BLaER1 treated with 17β-estradiol and CSF1 and Interleukin-3, amounts not matched to agents 10 nM and 100 nM (cell line): ENCODE measurements at regions not wholly inside any gene's neighbourhood (a gene's known extent, or its start where the extent isn't known, plus 50 kb on each side); places are given as distances from the start of the nearest gene placed in this dataset.

Experiments
- H3K27ac ChIP-seq, 11 experiments: shearing (Covaris generic); formaldehyde crosslinking; 2 replicates each; pipeline ENCODE4 v1.8.1; 2022
- H3K27me3 ChIP-seq, 11 experiments: shearing (Covaris generic); formaldehyde crosslinking; 2 replicates each; pipeline ENCODE4 v1.8.1; 2022
- H3K36me3 ChIP-seq, 11 experiments: shearing (Covaris generic); formaldehyde crosslinking; 2 replicates each; pipeline ENCODE4 v1.8.1; 2022
- H3K4me1 ChIP-seq, 10 experiments: shearing (Covaris generic); formaldehyde crosslinking; 2 replicates each; pipeline ENCODE4 v1.8.1; 2022
- H3K4me2 ChIP-seq, 11 experiments: shearing (Covaris generic); formaldehyde crosslinking; 2 replicates each; pipeline ENCODE4 v1.8.1; 2022
- H3K4me3 ChIP-seq, 10 experiments: shearing (Covaris generic); formaldehyde crosslinking; 2 replicates each; pipeline ENCODE4 v1.8.1; 2022
- H3K9ac ChIP-seq, 11 experiments: shearing (Covaris generic); formaldehyde crosslinking; 2 replicates each; pipeline ENCODE4 v1.8.1; 2022
- H3K9me3 ChIP-seq, 11 experiments: shearing (Covaris generic); formaldehyde crosslinking; replicated peaks in 1 of 11; 2 replicates each; pipeline ENCODE4 v1.8.1; 2022
- H4K20me1 ChIP-seq, 11 experiments: shearing (Covaris generic); formaldehyde crosslinking; 2 replicates each; pipeline ENCODE4 v1.8.1; 2022
- Cebpa-rat ChIP-seq, 11 experiments: shearing (Covaris generic); IDR thresholded peaks; 2 replicates each; pipeline ENCODE4 v1.8.1; 2022

DNA sequence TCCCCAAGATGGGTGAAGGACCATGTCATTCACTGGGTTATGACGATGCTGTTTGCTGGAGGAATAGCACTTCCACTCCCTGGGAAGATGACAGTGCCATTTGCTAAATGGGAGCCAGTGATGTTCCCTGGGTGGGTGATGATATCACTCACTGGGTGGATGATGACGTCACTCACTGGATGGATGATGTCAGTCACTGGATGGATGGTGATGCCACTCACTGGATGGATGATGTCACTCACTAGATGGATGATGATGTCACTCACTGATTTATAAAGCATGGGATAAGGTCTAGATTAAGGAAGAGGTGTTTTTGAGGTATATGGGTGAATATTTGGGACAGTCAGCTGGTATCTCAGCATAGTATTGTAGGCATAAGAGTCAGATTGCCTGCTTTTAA, 457.2 kb downstream of the AJAP1 start:
- Histone ChIP-seq H4K20me1 (no peaks in the 10 kb centered on the region), H3K27ac (no peak overlapping the region), H3K4me1 (peaks cover 0 to 23% (median 6%) of the 10 kb centered on the region in 10 experiments; a peak in 13 of 20 replicates), H3K4me2 (0 out of 22 replicates have a peak overlapping the region, but pooled peaks of 1 of the 11 experiments have one; percentile 84), H3K9me3 (no peaks in the 10 kb centered on the region), H3K36me3 (no peaks in the 10 kb centered on the region), H3K27me3 (no peaks in the 10 kb centered on the region; a peak in 1 of 22 replicates), H3K9ac (no peak overlapping the region), H3K4me3 (no peak overlapping the region)
- TF ChIP-seq Cebpa-rat (IDR thresholded peaks at IDR 0.05) = no peak

DNA sequence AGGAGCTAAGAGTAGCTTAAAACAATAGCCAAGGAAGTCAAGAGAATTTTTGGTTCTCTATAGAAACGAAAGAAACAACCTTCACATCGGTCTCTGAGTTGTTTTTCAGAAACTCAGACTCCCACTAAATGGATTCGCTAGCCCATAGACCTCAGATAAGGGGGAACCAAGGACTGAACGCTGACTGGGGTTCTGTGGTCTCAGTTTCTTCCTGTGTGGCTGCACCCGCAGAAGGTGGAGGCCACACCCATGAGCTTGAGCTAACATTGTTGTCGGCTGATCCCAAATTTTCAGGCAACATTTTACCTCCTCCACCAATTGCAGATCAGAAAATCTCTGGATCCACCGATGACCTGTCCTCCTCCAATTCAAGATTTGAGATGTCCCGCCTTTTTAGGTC, 456.1 kb downstream of the AJAP1 start:
- H3K27me3 ChIP-seq = no peaks in the 10 kb centered on the region; a peak in 1 of 22 replicates
- no peaks in the 10 kb centered on the region for H4K20me1 ChIP-seq
- no peak overlapping the region for H3K4me3 ChIP-seq
- TF ChIP-seq Cebpa-rat (IDR thresholded peaks at IDR 0.05) = no peak
- no peaks in the 10 kb centered on the region for H3K9me3 ChIP-seq
- H3K9ac ChIP-seq = no peak overlapping the region
- H3K36me3 ChIP-seq = no peaks in the 10 kb centered on the region
- H3K4me2 ChIP-seq = peak overlapping the region in 5 of 11 experiments; percentile 16 to 84 (median 77); a peak in 12 of 22 replicates
- no peak overlapping the region for H3K27ac ChIP-seq
- H3K4me1 ChIP-seq = peaks cover 0 to 23% (median 6%) of the 10 kb centered on the region in 10 experiments; a peak in 13 of 20 replicates

DNA sequence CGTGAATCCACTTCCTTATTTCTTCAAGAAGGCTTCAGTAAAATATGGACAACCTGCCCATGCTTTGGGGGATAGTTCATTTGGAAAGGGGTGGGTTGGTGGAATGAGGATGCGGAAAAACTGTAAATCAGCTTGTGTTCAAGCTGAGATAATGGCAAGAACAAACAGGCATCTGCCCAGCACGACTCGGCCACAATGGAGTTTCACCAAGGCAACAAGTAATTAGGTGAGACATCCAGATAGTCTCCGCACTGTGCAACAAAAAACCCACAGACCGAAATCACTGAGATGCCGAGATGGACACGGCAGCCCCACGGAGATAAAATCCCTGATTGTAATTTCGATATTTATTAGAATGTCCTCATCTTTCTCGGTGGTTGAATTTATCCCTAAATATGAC, 455.2 kb downstream of the AJAP1 start:
- Histone ChIP-seq H3K4me1 (peaks cover 0 to 23% (median 6%) of the 10 kb centered on the region in 10 experiments; a peak in 13 of 20 replicates), H3K4me3 (no peak overlapping the region), H3K27me3 (no peaks in the 10 kb centered on the region; a peak in 1 of 22 replicates), H3K9ac (no peak overlapping the region), H3K27ac (no peak overlapping the region), H3K36me3 (no peaks in the 10 kb centered on the region), H3K4me2 (peak overlapping the region in 4 of 11 experiments; percentile 51 to 84 (median 80); a peak in 6 of 22 replicates), H3K9me3 (no peaks in the 10 kb centered on the region), H4K20me1 (no peaks in the 10 kb centered on the region)
- TF ChIP-seq Cebpa-rat (IDR thresholded peaks at IDR 0.05) = no peak

DNA sequence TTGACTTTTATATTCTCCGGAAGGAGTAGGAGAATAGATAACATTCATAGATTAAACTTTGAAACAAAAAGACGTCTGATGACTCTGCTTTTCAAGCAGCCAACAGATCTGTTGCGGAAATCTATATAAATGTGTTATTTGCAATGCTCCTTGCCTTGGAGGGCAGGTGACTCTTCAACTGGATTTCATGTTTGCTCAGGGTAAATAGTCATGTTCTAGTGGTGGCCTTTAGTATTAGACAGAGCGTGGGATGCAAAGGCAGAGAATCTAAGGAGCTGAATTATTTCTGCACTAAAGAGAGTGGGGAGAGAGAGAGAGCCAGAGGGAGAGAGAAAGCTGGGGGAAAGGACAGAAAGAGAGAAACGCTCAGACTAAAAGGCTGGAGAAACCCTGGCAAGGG, 454.3 kb downstream of the AJAP1 start:
- H3K27me3 ChIP-seq = no peaks in the 10 kb centered on the region; a peak in 1 of 22 replicates
- H3K9me3 ChIP-seq = no peaks in the 10 kb centered on the region
- no peaks in the 10 kb centered on the region for H3K36me3 ChIP-seq
- H3K27ac ChIP-seq = no peak overlapping the region
- H4K20me1 ChIP-seq = no peaks in the 10 kb centered on the region
- no peak overlapping the region for H3K4me3 ChIP-seq
- no peak for TF ChIP-seq Cebpa-rat (IDR thresholded peaks at IDR 0.05)
- H3K4me2 ChIP-seq = no peak overlapping the region
- H3K4me1 ChIP-seq = peaks cover 0 to 23% (median 6%) of the 10 kb centered on the region in 10 experiments; a peak in 13 of 20 replicates
- no peak overlapping the region for H3K9ac ChIP-seq

DNA sequence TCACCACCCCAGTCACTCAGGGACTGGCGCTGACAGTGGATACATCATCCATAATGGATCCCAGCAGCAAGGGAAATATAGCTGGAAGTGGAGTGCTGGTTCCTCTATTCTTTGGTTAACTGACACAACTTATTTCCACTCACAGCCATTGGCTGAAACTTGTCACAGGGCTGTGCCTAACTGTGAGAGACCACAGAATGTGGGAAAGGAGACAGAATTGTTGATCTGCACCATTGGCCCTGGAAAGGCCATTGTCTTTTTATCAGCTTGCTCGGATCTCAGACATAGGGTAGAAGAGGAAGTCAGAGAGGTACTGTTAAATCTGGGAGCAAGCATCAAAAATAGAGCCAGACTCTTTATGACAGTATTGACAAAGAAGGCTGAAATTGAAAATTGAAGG, 451.3 kb downstream of the AJAP1 start:
- 0 out of 22 replicates have a peak overlapping the region, but pooled peaks of 1 of the 11 experiments have one; percentile 21 for H3K4me2 ChIP-seq
- no peak for TF ChIP-seq Cebpa-rat (IDR thresholded peaks at IDR 0.05)
- H3K4me3 ChIP-seq = no peak overlapping the region
- H4K20me1 ChIP-seq = no peaks in the 10 kb centered on the region
- H3K9ac ChIP-seq = no peak overlapping the region
- peaks cover 0 to 19% (median 6%) of the 10 kb centered on the region in 10 experiments; a peak in 13 of 20 replicates for H3K4me1 ChIP-seq
- H3K27ac ChIP-seq = no peak overlapping the region
- H3K36me3 ChIP-seq = no peaks in the 10 kb centered on the region
- no peaks in the 10 kb centered on the region for H3K27me3 ChIP-seq
- H3K9me3 ChIP-seq = peaks cover 4 to 14% (median 8%) of the 10 kb centered on the region in 11 experiments; a peak in 16 of 22 replicates

DNA sequence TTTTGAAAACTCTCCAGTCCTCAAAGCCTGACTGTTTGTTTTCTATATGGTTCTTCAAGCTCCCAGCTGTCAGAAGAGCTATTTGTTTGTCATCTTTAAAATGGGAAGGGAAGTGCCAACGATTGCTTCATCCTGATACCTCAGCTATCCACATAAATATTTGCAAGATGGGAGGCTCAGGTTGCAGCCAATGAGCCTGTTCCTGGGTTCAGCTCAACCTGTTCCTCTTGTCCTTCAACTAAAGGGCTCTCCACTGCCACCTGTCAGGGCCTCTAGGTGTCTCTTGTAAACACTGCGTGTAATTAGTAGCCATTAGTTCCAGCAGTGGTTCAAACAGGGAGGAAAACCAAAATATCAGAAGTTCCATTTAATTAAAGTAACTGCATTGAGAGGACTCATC, 445.1 kb downstream of the AJAP1 start:
- Histone ChIP-seq H3K4me2 (no peak overlapping the region), H3K27ac (no peak overlapping the region), H3K4me3 (no peak overlapping the region), H3K9me3 (peaks cover 11 to 25% (median 14%) of the 10 kb centered on the region in 11 experiments), H3K27me3 (no peaks in the 10 kb centered on the region), H3K9ac (no peak overlapping the region), H4K20me1 (no peaks in the 10 kb centered on the region), H3K36me3 (no peaks in the 10 kb centered on the region), H3K4me1 (no peaks in the 10 kb centered on the region)
- no peak for TF ChIP-seq Cebpa-rat (IDR thresholded peaks at IDR 0.05)

DNA sequence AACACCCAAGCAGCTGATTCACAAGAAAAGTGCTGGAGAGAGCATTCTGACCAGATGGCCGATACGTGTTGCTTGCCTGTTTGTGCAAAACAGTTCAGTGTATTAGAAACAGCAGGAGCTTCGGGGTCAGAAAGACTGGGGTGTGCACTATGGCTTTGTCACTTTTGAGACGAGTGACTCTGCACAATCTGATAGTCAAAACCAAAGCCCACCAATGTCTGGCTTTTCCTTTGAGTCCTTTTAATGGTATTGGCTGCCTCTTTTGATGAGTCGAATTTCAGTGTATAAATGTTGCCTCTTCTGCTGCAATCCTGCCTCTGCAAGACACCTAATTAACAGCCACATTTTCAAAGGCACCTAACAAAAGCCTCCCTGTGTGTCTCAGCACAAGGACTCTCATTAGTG, 444.6 kb downstream of the AJAP1 start:
- peaks cover 15 to 31% (median 19%) of the 10 kb centered on the region in 11 experiments for H3K9me3 ChIP-seq

DNA sequence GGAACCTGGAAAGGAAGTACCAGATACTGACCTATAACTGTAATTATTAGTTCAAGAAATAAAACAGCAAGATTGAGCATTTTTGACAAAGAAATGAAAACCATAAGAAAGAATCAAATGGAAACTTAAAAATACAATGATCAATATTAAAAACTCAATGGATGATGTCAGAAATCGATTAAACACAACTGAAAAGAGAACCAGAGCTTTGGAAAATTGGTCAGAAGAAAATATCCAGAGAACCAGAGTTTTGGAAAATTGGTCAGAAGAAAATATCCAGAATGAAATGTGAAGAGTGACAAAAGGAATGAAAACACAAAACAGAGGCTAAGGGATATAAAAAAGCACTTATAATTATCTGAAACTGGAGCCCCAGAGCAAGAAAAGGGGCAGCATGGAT, 438.6 kb downstream of the AJAP1 start:
- no peaks in the 10 kb centered on the region for H4K20me1 ChIP-seq
- no peak overlapping the region for H3K4me2 ChIP-seq
- H3K4me1 ChIP-seq = peaks cover 0 to 30% (median 11%) of the 10 kb centered on the region in 10 experiments; a peak in 14 of 20 replicates
- no peaks in the 10 kb centered on the region for H3K36me3 ChIP-seq
- H3K27ac ChIP-seq = no peak overlapping the region
- no peak overlapping the region for H3K9ac ChIP-seq
- H3K27me3 ChIP-seq = no peaks in the 10 kb centered on the region
- no peak for TF ChIP-seq Cebpa-rat (IDR thresholded peaks at IDR 0.05)
- no peak overlapping the region for H3K4me3 ChIP-seq
- H3K9me3 ChIP-seq = peaks cover 30 to 42% (median 36%) of the 10 kb centered on the region in 11 experiments

More for the DNA sequence above, 444.6 kb downstream of the AJAP1 start:
- Histone ChIP-seq H3K4me3 (no peak overlapping the region), H3K27me3 (no peaks in the 10 kb centered on the region), H3K36me3 (no peaks in the 10 kb centered on the region), H3K4me2 (no peak overlapping the region), H3K27ac (no peak overlapping the region), H4K20me1 (no peaks in the 10 kb centered on the region), H3K4me1 (no peaks in the 10 kb centered on the region), H3K9ac (no peak overlapping the region)
- TF ChIP-seq Cebpa-rat (IDR thresholded peaks at IDR 0.05) = no peak

DNA sequence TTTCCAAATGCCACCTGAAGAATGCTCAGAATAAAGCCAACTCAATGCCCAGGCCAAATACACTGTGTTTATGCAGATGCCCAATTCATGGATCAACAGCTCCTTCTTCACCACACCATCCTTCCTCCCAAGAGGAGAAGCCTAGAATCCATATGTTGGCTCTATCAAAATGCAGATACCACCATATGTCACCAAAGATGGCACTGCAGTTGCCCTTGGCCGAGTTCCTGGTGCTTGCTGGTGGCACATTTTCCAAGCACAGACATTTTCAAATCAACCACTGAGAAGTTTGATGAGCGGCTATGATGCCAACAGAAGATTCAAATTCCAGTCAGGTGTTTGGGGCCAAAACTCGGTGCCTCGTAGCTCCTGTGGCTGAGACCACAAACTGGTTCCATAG, 430.3 kb downstream of the AJAP1 start:
- no peaks in the 10 kb centered on the region for H3K27me3 ChIP-seq
- H3K4me2 ChIP-seq = no peak overlapping the region
- no peak for TF ChIP-seq Cebpa-rat (IDR thresholded peaks at IDR 0.05)
- H3K4me3 ChIP-seq = no peak overlapping the region
- H3K9ac ChIP-seq = no peak overlapping the region
- H3K4me1 ChIP-seq = peaks cover 0 to 13% (median 8%) of the 10 kb centered on the region in 10 experiments; a peak in 12 of 20 replicates
- H4K20me1 ChIP-seq = no peaks in the 10 kb centered on the region
- H3K36me3 ChIP-seq = no peaks in the 10 kb centered on the region
- H3K9me3 ChIP-seq = peaks cover 0 to 8% (median 0%) of the 10 kb centered on the region in 11 experiments; a peak in 7 of 22 replicates
- no peak overlapping the region for H3K27ac ChIP-seq

DNA sequence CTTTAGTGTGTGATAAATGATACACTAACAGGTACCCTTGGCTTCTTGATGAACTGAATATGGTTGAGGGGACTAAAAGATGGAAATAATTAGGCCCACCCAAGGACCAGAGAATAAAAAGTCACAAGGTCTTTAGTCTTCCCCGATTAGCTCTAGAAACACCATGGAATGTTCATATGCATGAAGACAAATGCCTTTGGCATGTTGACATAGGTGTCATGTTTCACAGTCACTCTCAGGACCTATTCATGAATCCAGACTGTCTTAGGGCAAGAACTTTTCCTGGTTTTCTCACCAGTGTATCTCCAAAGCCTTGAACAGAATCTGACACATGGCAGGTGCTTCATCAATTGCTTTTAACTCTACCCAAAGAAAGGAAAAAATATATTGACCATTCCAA, 412.8 kb downstream of the AJAP1 start:
- Histone ChIP-seq H3K27me3 (no peaks in the 10 kb centered on the region), H4K20me1 (no peaks in the 10 kb centered on the region), H3K9ac (no peak overlapping the region), H3K4me1 (peaks cover 0 to 12% (median 0%) of the 10 kb centered on the region in 10 experiments; a peak in 3 of 20 replicates), H3K4me2 (no peak overlapping the region), H3K36me3 (no peaks in the 10 kb centered on the region), H3K4me3 (no peak overlapping the region), H3K9me3 (peaks cover 0 to 15% (median 7%) of the 10 kb centered on the region in 11 experiments; a peak in 9 of 22 replicates), H3K27ac (no peak overlapping the region)
- TF ChIP-seq Cebpa-rat (IDR thresholded peaks at IDR 0.05) = no peak
